Ovary (tissue), 3 donors: ENCODE measurements at regions not wholly inside any gene's neighbourhood (a gene's known extent, or its start where the extent isn't known, plus 50 kb on each side); places are given as distances from the start of the nearest gene placed in this dataset.

Experiments
- CTCF ChIP-seq, 3 donors: fragments of 450-650 bp in 2 of 3; fragments of 200-600 bp in 1 of 3; IDR thresholded peaks; one replicate each; pipeline versions ENCODE4 v1.5.1 to v1.8.0; 2016 to 2022; ENCODE audit warnings: antibody characterized with exemption in 3 of 3, mild to moderate bottlenecking in 1 of 3
- POLR2A ChIP-seq: fragments of 450-650 bp; IDR thresholded peaks from one replicate; pipeline ENCODE4 v1.6.1; 2017; ENCODE audit warnings: antibody characterized with exemption, mild to moderate bottlenecking, moderate library complexity
- donor health status: DM: no; HTN: no; CAD: no.

GRCh38 chr16:86292942-86293341 lies 217.4 kb upstream of the FOXF1 start:
- TF ChIP-seq POLR2A = no peak
- no peak for TF ChIP-seq CTCF (IDR thresholded peaks at IDR 0.05)
